Chondrocyte (in vitro differentiated cells): ENCODE measurements at regions not wholly inside any gene's neighbourhood (a gene's known extent, or its start where the extent isn't known, plus 50 kb on each side); places are given as distances from the start of the nearest gene placed in this dataset.

Source experiments
- DNase-seq: peaks from one replicate; pipeline ENCODE4 v3.0.0; 2021; ENCODE audit warnings: mixed read lengths, low spot score
- H3K27ac Mint-ChIP-seq: one replicate; pipeline ENCODE4 v1.8.0; 2021; ENCODE audit warnings: mild to moderate bottlenecking, moderate library complexity, mixed read lengths; ENCODE audit not compliant: unreplicated experiment
- H3K27me3 Mint-ChIP-seq: 2 replicates; pipeline ENCODE4 v1.8.0; 2021; ENCODE audit warnings: low read depth, mixed read lengths
- H3K36me3 Mint-ChIP-seq: 2 replicates; pipeline ENCODE4 v1.8.0; 2021; ENCODE audit warnings: low read depth, mixed read lengths
- H3K4me1 Mint-ChIP-seq: 2 replicates; pipeline ENCODE4 v1.8.0; 2021; ENCODE audit warnings: low read depth, mild to moderate bottlenecking, mixed read lengths
- H3K4me3 Mint-ChIP-seq: one replicate; pipeline ENCODE4 v1.8.0; 2021; ENCODE audit warnings: mild to moderate bottlenecking, moderate library complexity, mixed read lengths; ENCODE audit not compliant: unreplicated experiment
- H3K9me3 Mint-ChIP-seq: 2 replicates; pipeline ENCODE4 v1.8.0; 2021; ENCODE audit warnings: low read depth, mixed read lengths
- TF ChIP-seq, protein P1 (sequence below): fragments of 200-600 bp; sonication (generic); IDR thresholded peaks from 2 replicates; pipeline ENCODE4 v1.5.0; 2021; ENCODE audit warnings: antibody characterized with exemption, mild to moderate bottlenecking, moderate library complexity

DNA sequence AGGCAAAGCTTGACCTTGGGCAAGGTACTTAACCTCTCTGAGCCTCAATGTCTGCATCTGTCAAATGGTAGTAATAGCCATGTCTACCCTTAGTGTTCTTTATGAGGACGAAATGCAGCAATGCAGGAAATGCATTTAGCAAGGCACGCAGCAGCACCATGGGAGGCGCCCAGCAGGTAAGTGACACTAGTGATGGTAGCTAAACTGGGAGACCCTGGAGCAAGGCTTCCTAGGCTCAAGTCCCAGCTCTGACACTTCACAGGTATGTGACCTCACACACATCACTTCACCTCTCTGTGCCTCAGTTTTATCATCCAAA, 289.0 kb downstream of the RRAGC start:
- no peak overlapping the region for H3K27ac Mint-ChIP-seq
- H3K4me1 Mint-ChIP-seq: peaks cover 11% of the 10 kb centered on the region
- H3K9me3 Mint-ChIP-seq: no peaks in the 10 kb centered on the region
- no peak for DNase-seq
- H3K4me3 Mint-ChIP-seq: no peak overlapping the region
- no peaks in the 10 kb centered on the region for H3K36me3 Mint-ChIP-seq
- TF ChIP-seq, protein P1, sequence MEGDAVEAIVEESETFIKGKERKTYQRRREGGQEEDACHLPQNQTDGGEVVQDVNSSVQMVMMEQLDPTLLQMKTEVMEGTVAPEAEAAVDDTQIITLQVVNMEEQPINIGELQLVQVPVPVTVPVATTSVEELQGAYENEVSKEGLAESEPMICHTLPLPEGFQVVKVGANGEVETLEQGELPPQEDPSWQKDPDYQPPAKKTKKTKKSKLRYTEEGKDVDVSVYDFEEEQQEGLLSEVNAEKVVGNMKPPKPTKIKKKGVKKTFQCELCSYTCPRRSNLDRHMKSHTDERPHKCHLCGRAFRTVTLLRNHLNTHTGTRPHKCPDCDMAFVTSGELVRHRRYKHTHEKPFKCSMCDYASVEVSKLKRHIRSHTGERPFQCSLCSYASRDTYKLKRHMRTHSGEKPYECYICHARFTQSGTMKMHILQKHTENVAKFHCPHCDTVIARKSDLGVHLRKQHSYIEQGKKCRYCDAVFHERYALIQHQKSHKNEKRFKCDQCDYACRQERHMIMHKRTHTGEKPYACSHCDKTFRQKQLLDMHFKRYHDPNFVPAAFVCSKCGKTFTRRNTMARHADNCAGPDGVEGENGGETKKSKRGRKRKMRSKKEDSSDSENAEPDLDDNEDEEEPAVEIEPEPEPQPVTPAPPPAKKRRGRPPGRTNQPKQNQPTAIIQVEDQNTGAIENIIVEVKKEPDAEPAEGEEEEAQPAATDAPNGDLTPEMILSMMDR: no peak
- peaks cover 14% of the 10 kb centered on the region for H3K27me3 Mint-ChIP-seq

DNA sequence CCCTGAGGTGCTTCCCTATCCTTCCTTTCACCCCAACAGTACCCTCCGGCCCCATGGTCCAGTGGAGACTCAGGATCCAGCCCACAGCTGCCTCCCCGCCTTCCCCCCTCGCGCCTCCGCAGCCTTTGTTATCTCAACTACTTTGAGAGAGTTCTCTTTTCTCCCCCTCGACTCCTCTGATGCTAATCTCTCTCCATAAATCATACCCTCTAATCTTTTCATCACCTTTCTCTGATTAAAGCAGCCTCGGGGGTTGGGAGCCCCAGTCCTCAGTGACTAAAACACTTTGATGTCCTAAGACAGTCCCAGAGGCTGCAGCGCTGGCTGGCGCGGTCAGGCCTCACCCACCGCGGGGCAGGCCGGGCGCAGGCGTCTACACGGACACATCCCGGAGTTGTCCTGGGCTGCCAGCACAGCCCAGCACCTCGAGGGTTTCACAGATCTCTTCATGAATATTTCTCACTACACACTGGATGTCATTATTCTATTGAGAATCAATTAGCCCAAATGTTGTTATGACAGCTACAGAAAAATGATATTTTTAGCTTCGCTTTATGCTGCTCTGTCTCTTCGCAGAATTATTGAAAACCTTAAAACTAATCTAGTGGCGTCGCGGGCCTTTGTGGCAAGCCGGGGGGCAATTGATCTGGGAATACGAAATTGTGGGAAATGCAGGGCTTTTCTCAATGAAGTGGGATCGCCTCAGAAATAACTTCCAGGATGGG, 289.5 kb downstream of the RRAGC start:
- H3K4me3 Mint-ChIP-seq: no peak overlapping the region
- peaks cover 11% of the 10 kb centered on the region for H3K4me1 Mint-ChIP-seq
- no peaks in the 10 kb centered on the region for H3K36me3 Mint-ChIP-seq
- no peak overlapping the region for H3K27ac Mint-ChIP-seq
- TF ChIP-seq, protein P1: no peak
- H3K27me3 Mint-ChIP-seq: peaks cover 18% of the 10 kb centered on the region
- no peaks in the 10 kb centered on the region for H3K9me3 Mint-ChIP-seq
- no peak for DNase-seq

GRCh38 chr1:38568061-38568857, 291.3 kb downstream of the RRAGC start:
- H3K4me1 Mint-ChIP-seq: peaks cover 11% of the 10 kb centered on the region
- H3K4me3 Mint-ChIP-seq: no peak overlapping the region
- H3K27me3 Mint-ChIP-seq: peaks cover 26% of the 10 kb centered on the region
- TF ChIP-seq, protein P1: no peak
- no peaks in the 10 kb centered on the region for H3K36me3 Mint-ChIP-seq
- no peak overlapping the region for H3K27ac Mint-ChIP-seq
- no peaks in the 10 kb centered on the region for H3K9me3 Mint-ChIP-seq
- no peak for DNase-seq

DNA sequence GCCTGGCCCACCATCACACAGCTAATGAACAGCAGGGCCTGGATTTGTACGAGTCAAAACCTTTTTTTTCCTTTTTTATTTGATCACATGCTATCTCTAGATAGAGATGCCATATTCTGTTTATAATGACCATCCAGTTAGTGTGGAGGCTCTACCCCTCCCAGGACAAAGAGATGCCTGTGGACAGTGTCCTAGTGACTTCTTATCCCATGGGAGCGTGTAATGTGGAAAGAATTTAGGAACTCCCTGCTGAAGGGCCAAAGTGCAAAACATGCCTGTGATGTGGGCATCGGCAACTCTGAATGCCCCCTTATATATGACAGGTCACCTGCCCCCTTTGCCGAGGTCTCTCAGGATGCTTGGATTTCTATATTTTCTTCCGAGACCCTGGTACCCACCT, 292.2 kb downstream of the RRAGC start:
- H3K4me3 Mint-ChIP-seq: no peak overlapping the region
- H3K36me3 Mint-ChIP-seq: peaks cover 2% of the 10 kb centered on the region
- H3K27me3 Mint-ChIP-seq: peaks cover 33% of the 10 kb centered on the region
- DNase-seq: no peak
- no peak overlapping the region for H3K27ac Mint-ChIP-seq
- H3K9me3 Mint-ChIP-seq: no peaks in the 10 kb centered on the region
- TF ChIP-seq, protein P1: no peak
- H3K4me1 Mint-ChIP-seq: peaks cover 11% of the 10 kb centered on the region

DNA sequence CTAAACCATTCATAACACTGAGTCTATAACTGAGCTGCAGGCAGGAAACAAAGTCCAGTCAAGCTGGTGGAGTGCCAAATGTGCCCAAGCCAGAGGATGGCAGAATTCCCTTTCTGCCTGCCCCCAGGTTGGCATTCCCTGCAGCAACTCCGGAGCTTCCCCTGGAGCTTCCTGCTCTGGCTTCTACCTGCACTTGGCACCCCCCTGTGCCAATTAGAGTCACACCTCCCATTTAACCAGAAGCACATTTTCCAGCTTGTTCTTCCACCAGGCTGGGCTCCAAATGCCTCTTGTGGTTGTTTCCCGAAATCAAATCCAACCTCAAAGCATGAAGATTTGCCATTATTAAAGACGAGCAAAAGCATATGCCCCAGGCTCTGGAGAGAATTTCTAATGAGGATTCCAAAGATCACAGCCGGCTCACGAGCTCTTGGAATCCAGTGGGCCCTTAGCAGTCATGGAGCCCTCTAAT, 294.5 kb downstream of the RRAGC start:
- DNase-seq: no peak
- H3K36me3 Mint-ChIP-seq: peaks cover 2% of the 10 kb centered on the region
- H3K4me3 Mint-ChIP-seq: no peak overlapping the region
- H3K27me3 Mint-ChIP-seq: peaks cover 33% of the 10 kb centered on the region
- no peak overlapping the region for H3K27ac Mint-ChIP-seq
- peaks cover 3% of the 10 kb centered on the region for H3K4me1 Mint-ChIP-seq
- TF ChIP-seq, protein P1: no peak
- no peaks in the 10 kb centered on the region for H3K9me3 Mint-ChIP-seq
